ENCODE measurements at regions not wholly inside any gene's neighbourhood (a gene's known extent, or its start where the extent isn't known, plus 50 kb on each side); places are given as distances from the start of the nearest gene placed in this dataset.
"Not testable (repeated sequence)": the region's sequence is repeated elsewhere in the genome, so short reads cannot be mapped to it uniquely, and the experiment has no call there.

DNA sequence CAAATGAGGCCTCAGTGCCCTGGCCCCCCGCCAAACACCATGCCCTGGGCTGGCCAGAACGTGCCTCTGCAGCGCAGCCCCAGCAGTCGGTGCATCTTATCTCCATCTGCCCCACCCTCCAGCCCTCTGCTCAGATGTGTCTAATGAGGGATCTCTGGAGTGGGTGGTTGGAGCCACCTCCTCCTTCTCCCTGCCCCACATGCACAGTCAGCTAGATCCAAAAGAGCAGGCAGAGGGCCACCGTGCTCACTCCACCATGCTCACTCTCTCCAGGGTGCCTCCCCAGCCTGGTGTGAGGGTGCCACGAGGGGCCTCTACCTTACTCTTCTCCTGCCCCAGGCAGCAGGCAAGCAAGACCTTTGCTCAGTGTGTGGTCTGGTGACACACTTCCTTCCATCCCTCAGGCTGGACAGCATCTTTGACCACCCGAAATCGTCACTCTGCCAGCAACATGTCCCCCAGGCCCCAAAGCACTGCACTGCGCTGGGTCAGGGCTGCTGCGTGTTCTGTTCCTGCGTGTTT, 266.1 kb upstream of the HDAC4 start:
- DNase-seq: no peak

- DNase-seq: no peak
Observed at GRCh38 chr2:239666053-239666854, 265.4 kb upstream of the HDAC4 start.

DNA sequence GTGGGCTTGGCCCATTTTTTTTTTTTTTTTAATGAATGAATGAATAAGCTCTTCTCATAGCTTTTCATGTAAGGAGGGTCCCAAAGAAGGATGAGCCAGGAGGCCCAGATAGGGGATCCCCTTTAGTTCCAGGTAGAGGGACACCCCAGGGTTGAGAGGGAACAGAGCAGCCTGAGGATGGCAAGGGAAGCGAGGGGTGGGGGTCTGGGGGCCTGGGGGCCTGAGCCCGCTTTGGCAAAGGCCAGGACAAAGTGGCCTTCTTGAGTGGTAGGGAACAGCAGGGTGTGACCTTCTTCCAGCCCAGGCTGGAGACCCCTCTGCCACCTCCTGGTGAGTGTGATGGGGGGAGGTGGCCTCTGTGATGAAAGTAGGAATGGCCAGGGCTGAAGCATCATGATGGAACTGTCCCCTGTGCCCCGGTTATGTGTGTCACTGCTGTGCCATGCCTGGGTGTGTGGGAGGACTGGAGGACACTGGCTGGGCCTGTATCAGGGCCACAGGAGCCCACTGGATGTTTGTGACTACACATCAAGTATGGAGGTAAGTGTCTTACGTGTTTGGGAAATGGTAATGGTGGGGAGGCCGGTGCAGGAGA, 263.5 kb upstream of the HDAC4 start:
- DNase-seq: no peak

DNA sequence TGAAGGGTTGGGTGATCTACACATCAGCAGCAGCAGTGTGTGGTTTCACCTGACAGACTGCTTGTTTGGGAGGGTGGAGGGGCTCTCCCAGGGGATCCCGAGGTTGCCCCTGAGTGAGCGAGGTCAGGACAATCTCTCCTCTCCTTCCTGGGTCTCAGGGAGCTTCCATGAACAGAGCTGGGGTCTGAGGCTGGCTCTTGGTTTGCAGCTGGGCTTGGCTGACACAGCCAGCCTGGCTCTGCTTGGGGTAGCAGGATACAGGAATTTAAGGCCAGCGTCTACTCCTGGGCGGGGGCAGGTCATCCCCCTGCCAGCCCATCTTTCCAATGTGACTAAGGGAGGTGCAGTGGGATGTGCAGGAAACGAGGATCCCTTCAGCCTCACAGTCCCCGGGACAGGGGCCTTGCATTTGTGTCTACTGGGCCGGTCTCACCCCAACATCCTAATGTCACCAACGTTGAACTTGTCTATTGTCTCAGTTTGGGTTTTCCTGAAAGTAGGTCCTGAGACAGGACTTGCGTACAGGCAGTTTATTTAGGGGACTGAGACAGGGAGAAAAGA, 262.6 kb upstream of the HDAC4 start:
- DNase-seq: no peak

DNA sequence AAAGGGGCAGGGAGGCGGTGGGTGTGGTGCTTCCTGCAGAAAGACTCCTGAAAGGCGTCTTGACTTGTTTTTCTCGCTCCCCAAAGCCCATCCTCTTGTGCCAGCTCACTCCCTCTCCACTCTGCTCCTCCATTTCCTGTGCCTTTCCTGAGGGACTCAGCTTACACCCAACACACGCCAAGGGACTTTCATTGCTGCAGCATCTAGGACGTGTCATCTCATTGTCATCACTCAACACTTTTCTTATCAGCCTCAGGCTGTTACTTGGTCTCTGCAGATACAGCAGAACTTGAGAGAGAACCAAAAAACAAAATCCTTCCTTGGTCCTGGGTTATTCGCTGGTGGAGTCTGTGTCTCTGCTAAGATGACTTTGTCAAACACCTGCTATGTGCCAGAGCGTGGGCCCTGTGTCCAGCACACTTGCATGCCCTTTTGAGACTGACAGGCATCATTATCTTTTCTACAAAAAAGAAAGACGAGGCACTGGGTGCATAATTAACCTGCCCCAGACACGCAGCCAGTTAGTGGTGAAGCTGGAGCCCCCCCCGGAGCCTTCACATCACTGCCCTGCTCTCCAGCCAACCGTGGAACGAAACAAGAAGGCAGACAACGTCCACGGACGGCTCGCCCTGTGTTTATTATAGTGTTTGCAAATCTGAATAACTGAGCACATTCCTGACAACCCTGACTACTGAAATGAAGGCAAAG, 261.7 kb upstream of the HDAC4 start:
- DNase-seq: no peak

GRCh38 chr2:239661334-239662312, 260.8 kb upstream of the HDAC4 start:
- DNase-seq: no peak

GRCh38 chr2:239660390-239661230, 259.8 kb upstream of the HDAC4 start:
- DNase-seq: no peak

- DNase-seq: no peak
Observed at GRCh38 chr2:239657992-239658391, 257.2 kb upstream of the HDAC4 start.

DNA sequence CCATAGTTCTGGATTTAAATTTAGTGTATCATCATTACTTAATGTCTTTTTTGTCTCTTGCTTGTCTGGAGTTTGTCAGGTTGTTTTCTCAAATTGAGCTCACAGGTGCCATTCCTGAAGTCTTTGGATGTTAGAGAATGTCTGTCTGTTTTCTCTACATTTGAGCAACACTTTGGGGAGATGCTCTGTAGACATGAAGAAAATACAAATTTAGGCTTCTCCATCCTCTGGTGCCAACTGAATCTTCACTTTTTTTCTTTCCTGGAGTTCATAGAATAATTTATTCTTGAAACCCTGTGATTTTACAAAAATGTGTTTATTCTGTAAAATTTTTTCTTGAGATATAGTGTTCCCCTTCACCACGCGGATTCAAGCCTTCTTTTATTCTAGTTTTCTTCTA, 256.4 kb upstream of the HDAC4 start:
- no peak for DNase-seq

- no peak for DNase-seq
Observed at GRCh38 chr2:239654266-239654665, 253.4 kb upstream of the HDAC4 start.

GRCh38 chr2:239651859-239652258, 251.0 kb upstream of the HDAC4 start:
- DNase-seq: no peak

- DNase-seq: no peak
Observed at GRCh38 chr2:239650674-239651073, 249.9 kb upstream of the HDAC4 start.

DNA sequence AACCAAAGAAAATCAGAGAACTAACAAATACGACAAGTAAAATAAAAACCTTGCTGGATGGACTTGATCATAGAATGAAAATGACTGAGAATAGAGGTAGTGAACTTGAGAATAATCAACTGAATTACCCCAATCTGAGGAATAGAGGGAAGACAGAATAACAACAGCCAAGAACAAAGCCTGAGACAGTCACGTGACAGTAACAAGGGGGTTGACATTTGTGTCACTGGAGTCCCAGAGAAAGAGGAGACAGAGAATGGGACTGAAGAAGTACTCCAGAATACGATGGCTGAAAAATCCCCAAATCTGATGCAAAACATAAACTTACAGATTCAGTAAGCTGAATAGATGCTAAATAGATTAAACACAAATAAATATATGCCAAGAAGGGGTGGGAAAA, 248.5 kb upstream of the HDAC4 start:
- no peak for DNase-seq

GRCh38 chr2:239648607-239649006, 247.8 kb upstream of the HDAC4 start:
- no peak for DNase-seq

DNA sequence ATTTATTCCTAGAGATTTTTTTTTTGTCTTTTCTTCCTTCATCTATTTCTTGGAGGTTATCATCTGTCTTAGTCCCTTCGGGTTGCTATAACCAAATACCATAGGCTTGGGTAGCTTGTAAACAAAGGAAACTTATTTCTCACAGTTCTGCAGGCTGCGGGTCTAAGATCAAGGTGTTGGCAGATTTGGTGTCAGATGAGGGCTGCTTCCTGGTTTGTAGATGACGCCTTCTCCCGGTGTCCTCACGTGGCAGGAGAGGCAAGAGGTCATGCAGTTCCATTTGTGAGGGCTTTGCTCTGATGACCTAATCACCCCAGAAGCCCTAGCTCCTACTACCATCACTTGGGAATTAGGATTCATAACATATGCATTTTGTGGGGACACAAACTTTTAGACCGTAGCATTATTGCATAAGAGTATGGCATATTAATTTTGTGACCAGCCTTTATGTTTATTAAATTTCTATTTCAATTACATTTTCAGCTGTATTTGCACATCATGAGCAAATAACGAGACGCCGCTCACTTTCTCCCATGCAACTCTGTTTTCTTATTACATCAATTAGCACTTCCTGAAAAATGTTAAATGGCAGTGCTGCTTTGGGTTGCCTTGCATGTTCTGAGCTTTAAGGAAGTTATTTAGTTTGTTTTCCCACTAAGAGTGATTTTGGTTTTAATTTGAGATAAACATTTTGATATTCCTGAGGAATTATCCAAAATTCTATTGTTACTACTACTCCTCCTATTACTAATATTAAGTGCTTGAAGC, 246.4 kb upstream of the HDAC4 start:
- no peak for DNase-seq

- no peak for DNase-seq
Observed at GRCh38 chr2:239646184-239646583, 245.4 kb upstream of the HDAC4 start.

- DNase-seq: not testable (repeated sequence)
Observed at GRCh38 chr2:239644594-239644993, 243.8 kb upstream of the HDAC4 start.

GRCh38 chr2:239644011-239644410, 243.2 kb upstream of the HDAC4 start:
- DNase-seq: no peak

DNA sequence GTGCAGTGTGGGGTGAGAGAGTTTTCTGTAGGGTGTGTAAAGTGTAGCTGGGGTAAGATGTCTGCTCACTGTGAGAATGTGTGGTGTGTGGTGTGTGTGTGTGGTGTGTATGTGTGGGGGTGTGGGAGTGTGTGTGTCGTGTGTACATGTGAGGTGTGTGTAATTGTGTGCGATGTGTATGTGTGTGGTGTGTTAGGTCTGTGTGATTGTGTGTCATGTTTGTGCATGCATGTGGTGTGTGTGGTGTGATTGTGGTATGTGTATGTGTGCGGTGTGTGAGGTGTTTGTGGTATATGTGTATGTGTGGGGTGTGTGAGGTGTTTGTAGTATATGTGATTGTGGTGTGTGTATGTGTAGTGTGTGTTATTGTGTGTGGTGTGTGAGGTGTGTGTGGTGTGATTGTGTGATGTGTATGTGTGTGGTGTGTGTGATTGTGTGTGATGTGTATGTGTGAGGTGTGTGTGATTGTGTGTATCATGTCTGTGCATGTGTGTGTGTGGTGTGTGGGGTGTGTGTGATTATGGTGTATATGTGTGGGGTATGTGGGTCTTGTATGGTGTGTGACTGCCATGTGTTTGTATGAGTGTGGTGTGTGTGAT, 241.7 kb upstream of the HDAC4 start:
- DNase-seq: no peak

- not testable (repeated sequence) for DNase-seq
Observed at GRCh38 chr2:239641904-239642303, 241.1 kb upstream of the HDAC4 start.

Data from activated CD4-positive, alpha-beta T cell treated with anti-CD3 and anti-CD28 coated beads, Interleukin-2, amount 50 U/mL, for 16 hours (primary cell).